Pons (tissue), 1 donor: ENCODE measurements at regions not wholly inside any gene's neighbourhood (a gene's known extent, or its start where the extent isn't known, plus 50 kb on each side); places are given as distances from the start of the nearest gene placed in this dataset.

Source experiments
- DNase-seq: peaks from one replicate; pipeline ENCODE4 v3.0.0-alpha.2; 2016; ENCODE audit warnings: low spot score

DNA sequence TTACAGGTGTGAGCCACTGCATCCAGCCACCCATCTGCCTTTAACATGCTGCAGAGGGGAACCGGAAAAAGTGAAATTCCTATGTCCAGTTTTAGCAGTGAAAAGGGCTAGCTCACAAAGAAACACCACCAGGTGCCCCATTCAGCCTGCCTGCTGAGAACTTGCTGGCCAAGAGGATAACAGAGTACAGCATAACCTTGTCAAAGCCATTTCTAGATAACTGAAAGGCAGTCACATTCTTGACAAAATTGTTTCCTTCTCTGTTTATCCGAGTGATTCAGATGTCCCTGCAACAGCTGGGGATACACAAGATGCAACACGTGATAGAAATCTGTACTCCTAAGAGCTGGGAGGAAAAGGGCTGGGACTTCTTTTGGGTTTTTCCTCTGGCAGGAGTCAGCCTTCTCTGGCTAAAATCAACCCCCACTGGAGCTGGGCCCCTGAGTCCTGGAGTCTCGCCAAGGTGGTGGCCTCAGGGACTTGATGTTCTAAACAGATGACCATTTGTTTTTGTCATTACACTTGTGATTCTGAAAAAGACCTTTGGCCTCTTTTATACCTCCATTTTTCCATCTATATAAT lies 505.4 kb downstream of the BCL11A start:
- no peak for DNase-seq

DNA sequence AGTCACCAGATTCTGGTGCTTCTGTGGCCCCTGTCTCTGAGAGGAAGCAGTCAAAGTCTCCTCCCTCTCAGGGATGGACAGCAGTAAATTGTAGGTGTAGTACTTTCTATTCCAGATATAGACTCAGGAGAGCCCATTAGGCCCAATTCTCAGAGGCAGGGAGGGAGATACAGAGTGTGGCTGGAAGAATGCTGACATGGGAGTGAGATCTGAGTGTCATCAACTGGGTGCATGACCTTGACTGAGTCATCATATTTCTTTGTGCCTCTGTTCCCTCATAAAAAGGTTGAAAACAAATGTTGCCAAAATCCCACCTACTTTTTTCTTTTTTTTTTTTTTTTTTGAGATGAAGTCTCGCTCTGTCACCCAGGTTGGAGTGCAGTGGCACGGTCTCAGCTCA lies 506.1 kb downstream of the BCL11A start:
- DNase-seq, result no peak

DNA sequence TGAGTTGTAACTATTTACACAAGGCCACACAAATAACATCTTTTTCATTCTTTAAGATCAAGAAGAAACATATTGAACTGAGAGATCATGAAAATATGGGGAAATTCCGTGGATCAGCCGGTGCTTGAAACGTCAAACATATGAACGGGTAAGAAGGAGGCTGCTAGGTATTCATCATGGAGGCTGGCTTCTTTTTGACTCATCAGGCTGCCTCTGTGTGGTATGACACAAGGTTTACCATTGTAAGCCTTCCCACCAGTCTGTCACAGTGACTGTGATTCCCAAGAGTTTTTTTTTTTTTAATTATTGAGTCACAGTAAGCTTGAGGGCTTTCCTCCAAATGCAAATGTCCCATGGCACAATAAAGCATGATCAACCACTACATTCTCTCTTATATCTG lies 506.9 kb downstream of the BCL11A start:
- no peak for DNase-seq

DNA sequence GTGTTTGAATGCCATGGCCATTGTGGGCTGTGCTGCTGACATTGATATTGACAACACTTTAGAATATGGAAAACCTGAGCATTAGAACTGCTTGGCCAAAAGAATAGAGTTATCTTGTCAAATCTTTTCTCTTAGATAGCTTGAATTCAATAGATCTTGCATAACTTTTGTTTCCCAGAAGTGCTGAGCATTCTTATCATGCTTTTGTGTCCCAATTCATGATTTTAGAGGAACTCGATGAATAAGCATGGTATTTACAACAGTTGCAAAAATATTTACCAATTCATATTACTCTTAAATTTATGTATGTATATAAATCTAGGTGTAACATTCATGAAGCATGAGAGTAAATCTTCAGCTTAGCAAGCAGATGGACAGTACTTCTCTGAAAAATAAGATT lies 508.0 kb downstream of the BCL11A start:
- DNase-seq, result no peak

DNA sequence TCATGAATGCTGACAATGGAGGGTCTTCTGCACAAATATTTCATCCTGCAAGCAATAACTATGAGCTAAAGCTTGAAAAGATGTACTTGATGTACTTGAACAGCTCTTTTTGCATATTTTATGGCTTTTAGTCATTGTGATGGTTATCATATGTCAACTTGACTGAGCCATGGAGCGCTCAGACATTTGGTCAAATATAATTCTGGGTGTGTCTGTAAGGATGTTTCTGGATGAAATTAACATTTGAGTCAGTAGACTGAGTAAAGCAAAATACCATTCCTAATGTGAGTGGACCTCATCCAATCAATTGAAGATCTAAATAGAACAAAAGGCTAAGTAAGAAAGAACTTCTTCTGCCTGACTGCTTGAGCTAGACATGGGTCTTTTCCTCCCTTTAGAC lies 509.0 kb downstream of the BCL11A start:
- DNase-seq, result no peak

DNA sequence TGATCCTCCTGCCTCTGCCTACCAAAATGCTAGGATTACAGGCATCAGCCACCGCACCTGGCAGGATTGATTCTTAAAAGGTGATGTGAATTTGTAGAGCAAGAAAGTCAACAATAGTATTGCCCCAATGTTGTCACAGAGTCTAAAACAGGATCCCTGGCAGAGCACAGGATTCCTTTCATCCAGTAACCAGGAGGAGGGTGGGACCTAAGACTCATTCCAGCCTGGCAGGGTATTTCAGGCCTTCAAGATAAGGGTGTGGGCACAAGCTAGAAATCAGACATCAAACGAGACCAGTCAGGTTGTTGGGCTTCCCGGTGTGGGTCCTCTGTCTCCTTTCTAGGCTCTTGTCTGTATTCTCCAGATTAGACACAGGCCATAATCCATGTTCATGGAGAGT lies 511.4 kb downstream of the BCL11A start:
- DNase-seq, result no peak

DNA sequence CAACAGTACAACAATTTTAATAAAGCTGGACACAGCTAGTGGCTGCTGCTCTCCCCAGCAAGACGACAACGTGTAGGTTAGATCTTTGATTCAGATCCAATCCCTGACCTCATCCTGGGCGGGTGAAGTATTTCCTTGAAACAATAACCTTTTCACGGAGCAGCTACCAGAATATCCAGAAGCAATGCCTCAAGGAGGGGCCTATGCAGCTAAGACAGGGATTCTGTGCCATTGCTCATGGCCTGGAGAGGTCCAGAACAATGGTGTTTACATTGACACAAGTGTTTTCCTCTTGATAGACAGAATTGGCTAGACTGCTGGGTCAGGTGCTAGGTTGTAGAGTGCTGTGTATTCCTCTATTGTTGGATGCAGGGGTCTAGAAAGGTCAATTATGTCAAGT lies 520.1 kb downstream of the BCL11A start:
- no peak for DNase-seq

DNA sequence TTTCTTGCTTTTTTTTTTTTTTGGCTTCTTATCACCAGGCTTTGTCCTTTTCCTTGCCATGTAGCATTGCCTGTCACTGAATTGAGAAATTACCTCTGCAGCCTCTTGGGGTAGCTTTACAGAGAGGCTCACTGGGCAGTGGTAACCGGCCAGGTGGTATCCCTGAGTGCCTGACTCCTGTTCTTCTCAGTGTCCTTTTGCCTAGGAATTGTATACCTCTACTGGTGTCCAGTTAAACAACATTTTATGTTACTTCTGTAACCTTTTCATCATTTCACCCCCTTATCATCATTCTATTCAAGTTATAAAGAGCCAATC lies 523.9 kb downstream of the BCL11A start:
- no peak for DNase-seq

DNA sequence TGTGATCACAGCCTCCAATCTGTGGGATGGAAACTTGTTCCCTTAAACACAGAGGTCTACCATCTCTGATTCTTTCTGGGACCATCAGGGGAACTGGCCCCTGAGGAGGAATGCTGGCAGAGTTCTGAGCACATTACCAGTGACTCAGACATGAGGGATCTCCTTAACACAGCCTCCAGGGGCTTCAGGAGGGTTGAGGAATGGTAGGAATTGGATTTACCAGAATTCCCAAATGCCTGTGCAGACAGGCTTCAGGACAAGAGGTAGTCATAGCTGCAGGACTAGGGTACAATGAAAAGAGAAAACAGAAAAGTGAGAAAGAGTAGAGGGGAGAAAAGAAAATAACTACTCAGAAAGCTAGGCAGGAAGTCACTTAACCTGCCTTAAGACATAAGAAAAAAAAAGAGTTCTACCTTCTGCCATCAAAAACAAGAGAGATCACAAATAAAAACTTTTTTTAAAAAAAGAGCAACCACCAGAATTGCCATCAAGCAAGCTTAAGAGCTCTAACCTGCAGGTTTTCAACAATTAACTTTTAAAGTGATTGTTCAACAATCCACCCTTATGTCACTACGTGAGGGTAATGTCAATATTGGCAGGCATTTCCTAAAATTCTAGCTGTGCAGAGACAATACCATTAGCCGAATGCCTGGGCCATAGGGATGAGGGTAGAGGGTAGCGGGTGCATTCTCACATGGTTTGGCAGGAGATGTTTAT lies 524.4 kb downstream of the BCL11A start:
- no peak for DNase-seq

DNA sequence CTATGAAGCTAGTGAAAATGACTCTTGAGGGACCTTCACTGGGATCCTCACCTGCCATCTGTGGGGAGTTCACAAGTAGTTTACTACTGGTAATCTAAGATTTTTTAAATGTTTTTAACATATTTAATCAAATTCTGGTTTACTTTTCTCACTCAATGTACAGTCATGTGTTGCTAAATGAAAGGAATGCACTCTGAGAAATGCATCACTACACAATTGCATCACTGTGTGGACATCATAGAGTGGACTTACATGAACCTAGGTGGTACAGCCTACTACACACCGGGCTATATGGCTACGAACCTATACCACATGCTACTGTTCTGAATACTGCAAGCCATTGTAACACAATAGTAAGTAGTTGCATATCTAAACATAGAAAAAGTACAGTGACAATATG lies 528.0 kb downstream of the BCL11A start:
- DNase-seq, result no peak

DNA sequence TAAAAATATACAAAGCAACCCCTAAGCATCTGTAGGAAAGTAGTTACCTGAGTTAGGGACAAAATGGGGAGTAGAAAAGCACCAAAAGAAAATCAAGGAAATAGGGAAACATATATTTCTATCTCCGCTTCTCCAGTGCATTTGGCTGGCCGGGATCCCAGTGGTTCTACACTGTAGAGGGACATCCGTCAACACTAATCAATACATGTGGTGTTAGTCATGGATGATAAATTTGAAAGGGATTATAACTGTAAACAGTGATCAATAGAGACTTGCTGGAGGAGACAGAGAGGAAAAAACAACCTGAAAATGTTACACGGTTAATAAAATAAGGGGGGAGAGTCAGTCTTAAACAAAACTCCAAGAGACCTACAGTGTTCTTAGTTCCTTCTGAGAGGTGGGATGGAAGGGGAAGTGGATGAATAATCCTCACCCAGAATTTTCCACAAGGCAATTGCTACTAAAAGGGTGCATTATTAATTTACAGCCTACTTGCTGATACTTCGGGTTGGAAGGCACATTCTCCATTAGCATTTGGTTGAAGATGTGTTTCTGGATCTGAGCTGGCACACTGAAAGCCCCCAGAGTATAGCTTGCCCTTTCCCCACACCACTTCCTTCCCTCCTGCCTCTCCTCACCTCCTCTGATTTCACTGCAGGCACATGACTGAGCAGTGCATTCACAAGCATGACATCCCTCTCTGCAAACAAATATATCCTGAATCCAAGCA lies 530.0 kb downstream of the BCL11A start:
- no peak for DNase-seq

DNA sequence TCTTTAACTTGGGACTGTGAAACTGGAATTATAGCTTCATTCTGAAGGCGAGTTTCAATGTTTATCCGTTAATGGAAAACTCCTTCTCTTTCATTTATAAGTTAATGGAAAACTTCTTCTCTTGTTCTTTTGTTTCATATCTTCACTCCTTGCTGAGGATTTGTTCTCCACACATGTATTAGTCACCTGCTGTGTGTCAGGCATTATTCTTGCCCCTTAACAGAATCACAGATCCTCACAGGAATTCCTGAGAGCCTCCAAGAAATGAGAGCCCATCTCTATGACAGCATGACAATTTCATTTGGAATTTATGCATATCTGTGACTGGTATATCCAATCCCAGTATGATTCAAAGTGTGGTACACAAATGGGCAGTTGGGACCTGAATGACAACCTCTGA lies 545.8 kb downstream of the BCL11A start:
- DNase-seq, result no peak

DNA sequence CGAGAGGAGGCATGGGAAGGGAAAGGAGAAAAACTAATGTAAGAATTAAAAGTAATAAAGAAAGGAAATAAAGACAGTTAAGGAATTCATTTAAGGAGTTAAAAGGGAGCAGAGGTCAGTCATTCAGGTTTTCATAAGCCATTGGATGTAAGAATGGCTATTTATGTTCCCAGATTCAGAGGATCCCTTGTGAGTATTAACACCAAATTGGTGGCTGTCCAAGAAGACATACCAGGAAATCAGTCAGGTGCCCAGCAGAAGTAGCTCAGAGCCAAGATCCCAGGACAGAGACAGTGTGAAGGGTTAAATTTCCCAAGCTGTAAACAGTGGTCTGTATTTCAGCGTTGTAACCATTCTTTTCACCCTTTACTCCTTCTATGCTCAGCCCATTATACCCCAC lies 550.4 kb downstream of the BCL11A start:
- DNase-seq, result no peak

DNA sequence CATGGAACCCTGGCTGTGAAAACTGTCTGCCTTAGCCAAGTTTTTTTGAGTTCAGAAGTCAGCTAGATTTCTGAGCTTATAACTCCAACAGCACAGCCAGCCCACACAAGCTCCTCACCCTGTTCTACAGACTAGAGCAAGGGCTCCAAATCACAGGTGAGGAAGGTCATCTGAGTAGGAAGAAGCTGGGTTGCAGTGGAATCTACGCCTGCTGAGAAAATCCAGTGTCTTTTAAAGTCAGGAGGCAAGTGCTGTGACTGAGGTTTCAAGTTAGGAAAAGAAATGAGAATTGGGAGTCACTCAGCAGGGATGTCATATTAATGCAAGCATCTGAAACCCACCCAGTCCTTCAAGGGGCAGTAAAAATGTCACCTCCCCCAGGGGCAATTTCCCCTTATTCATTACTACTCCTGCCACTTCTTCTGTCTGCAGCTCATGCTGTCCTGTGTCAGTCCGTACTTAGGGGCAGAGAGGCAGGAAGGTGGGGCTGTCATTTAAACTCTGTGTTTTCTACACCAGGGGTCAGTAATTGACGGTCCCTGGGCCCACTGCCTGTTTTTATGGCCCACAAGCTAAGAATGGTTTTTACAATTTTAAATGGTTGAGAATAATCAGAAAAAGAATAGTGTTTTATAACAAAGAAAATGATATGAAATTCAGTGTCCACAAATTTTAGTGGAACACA lies 551.1 kb downstream of the BCL11A start:
- DNase-seq, result no peak

DNA sequence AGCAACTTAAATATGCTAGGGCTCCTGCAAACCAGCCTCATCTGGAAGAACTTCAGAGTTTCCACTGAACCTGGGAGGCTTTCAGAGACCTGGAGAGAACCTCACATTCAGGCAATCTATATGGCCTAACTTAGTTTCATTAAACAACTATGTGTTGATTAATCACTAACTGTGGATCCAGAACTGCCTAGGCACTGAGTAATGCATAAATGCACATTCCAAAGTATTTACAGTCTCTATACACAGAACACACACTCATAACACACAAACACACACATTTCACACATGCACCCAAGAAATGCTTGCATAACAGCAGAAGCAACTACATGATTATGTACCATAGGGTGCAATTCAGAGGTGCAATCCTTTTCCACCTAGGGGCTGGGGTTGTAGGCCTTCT lies 552.8 kb downstream of the BCL11A start:
- DNase-seq, result no peak

DNA sequence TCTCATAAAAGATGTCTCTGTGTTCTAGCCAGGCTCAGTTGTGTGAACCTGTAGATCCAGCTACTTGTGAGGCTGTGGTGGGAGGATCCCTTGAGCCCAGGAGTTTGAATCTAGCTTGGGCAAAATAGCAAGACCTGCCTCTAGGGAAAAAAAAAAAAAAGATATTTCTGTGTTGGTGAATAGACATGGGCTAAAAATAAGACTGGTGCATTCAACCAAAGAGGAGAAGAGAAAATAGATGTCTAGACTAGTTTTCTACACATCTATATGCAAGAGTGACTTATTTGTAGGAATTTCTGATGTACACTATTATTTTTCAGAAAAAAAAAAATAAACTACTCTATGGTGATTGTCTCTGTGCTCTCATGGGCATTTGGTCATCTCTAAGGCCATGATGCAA lies 555.1 kb downstream of the BCL11A start:
- DNase-seq, result no peak

DNA sequence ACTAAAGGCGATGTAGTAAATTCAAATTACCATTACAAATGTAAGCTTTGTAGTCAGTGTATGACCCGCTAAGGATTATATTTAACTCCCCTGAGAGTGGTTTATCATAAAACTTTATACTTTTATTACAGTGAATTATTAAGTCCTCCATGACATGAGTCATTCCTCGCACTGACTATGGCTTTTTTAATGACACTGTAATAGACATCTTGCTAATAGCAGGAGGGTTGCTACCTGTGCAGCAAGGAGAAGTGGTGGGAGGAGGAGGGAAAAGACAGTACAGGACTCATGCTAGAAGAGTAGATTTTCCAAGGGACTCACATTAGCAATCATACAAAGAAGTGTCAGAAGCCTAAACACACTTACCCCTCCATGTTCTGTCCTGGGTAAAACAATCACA lies 556.1 kb downstream of the BCL11A start:
- DNase-seq, result no peak

DNA sequence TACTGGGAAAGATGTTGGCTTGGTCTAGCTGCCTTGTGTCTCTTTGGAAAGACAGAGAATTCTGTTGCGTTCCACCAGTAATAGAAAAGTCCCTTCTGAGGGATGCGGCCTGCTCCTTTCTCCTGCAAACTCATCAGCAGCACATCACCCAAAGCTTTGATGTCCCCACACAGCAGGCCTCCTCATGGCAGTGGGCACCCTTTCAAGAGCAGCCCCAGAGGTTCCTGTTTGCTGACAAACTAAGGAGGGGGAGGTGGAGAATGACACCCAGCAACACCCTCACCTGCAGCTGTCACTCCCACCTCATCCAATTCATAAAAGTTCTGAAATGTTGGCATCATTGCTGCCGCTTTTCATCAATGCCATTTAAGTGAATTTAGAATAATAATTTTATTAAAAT lies 556.6 kb downstream of the BCL11A start:
- no peak for DNase-seq

DNA sequence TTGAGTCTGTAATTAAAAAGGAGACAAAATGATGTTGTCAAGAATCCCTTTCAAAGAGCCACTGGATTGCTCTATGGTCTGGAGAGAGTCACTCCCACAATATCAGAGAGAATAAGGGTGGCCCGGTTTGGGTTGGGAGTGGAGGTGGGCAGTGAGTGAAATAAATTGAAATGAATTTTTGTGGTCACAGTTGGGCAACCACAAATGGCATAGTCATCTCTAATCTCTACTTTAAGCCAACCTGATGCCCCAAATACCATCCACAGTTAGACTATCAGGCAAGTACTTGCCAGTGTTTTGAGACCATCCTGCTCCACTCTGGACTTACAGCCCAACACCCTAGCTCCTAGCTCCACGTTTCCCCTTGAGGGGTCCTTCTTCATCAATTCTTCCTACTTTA lies 559.7 kb downstream of the BCL11A start:
- no peak for DNase-seq

DNA sequence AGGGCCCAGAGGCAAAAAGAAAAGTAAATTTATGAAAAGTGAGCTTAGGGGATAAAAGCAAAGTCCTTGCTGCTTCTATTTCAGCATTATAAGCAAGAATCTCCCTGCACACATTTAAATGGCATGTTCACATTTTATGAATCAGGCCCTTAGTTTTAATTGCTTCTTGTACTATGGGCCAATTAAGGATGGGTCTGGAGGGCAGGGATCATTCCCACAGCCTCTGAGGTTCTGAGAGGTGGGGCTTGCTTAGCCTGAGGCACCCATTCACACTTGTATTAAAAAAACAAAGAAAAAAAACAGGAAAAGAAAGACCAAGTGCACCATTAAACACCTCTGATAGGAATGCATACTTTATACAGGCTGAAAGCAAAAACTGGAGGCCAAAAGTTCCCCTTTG lies 565.1 kb downstream of the BCL11A start:
- no peak for DNase-seq

DNA sequence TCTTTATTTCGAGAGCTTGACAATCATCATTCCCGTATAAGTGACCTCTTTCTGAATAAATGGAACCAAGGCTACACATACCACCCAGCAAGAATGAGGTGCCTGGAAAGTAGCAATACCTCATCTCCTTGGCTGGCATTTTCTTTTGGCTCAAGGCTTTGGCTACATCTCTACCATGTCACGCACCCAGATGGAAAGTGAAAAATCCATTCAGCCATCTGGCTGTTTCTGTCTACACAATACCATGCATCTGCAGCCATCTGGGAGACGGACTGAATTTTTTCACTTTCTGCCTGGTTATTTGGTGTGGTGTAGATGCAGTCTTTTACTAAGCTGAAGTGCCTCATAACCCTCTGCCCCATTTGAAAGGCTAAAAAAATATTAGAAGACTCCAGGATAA lies 566.9 kb downstream of the BCL11A start:
- peak; percentile 14 for DNase-seq

DNA sequence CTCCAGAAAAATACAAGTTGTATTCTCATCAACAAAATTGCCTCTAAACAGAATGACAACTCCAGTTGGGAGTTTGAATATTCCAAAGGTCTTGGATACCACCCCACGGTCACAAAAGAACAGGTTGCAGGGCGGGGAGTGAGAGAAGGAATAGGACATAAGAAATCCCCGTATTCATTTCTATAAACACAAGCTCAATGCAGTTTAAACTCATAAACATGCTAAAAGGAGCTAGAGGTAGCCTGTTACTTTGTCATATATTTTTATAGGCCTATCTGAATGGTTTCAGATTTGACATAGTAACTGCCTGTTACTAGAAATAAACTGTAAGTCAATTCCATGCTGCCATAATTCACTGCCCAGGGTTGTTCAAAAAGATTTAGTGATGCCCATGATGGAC lies 567.5 kb downstream of the BCL11A start:
- no peak for DNase-seq

DNA sequence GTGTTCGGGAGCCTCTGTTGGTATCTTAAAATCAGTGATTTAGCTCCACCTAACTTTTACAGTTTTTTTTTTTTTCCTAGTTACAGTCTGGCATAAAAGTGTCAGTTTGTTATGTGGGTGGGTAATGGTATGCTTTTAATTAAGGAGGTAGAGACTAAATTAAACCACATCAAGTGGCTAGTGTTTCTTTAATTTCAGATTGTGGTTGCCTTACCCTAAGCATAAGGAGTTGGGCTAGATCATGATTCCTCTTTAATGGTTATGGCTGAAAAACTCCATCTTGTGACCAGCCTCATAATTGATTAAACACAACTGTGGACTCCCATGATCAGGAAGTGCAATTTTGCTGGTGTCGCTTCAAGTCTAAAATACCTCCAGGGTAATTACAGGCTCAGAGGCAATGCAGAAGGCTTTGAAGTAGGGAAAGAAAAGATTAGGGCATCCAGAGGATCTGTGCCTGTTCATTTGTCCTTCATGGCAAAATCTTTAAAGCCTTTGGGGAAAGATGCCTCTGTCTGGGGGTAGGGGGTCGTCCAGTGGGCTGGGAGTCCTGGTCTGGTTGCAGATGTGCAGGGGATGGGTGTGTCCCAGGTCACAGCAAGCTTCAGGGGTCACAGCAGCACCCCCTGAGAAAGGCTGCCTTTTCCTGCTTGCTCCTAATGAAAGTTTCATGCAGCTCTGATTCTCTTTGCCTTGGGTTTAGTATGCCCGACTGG lies 579.2 kb downstream of the BCL11A start:
- DNase-seq, result no peak
